ENCODE measurements at regions not wholly inside any gene's neighbourhood (a gene's known extent, or its start where the extent isn't known, plus 50 kb on each side); places are given as distances from the start of the nearest gene placed in this dataset.

DNA sequence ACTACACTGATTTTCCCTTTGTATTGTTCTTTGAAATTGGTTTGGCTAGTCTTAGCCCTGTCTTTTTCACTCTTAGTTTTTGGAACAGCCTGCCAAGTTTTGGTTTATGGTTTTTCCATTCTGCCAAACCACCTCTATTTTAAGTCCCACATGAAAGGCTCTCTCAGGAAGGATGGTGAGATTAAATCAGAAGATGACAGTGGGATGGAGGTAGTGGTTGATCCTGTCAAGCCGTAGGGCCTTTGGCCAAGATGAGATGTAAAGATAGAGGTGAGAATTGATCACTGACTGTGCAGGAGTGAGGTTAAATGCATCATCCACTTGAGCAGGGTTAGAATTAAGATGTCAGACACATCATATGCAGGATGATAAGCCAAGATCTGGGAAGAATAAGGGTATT, 948.5 kb downstream of the SLC4A3 start:
- Mint-ChIP-seq H3K27ac (no peak overlapping the region), H3K36me3 (no peaks in the 10 kb centered on the region), H3K4me3 (no peak overlapping the region), H3K27me3 (ENCODE audit: low read depth) (no peaks in the 10 kb centered on the region), H3K4me1 (no peaks in the 10 kb centered on the region), H3K9me3 (peaks cover 19% of the 10 kb centered on the region; the same call in 1 of the 2 replicates)
- ATAC-seq (no peak), DNase-seq (ENCODE audit: low spot score) (no peak)
- ChIA-PET POLR2A (no interaction called here), CTCF (no interaction called here)
- TF ChIP-seq ZNF232 (CRISPR knock-in tag; IDR thresholded peaks at IDR 0.05) (no peak), NR2C2 (CRISPR knock-in tag; IDR thresholded peaks at IDR 0.05) (no peak), PRRX2 (CRISPR knock-in tag; IDR thresholded peaks at IDR 0.05) (no peak)

GRCh38 chr2:220579452-220579851, 952.0 kb downstream of the SLC4A3 start:
- ATAC-seq (no peak), DNase-seq (ENCODE audit: low spot score) (no peak)
- H3K27ac Mint-ChIP-seq, result no peak overlapping the region
- 0 out of 2 replicates have a peak, but pooled peaks cover 12% of the 10 kb centered on the region for H3K9me3 Mint-ChIP-seq
- H3K27me3 Mint-ChIP-seq (ENCODE audit: low read depth), result no peaks in the 10 kb centered on the region
- H3K36me3 Mint-ChIP-seq, result no peaks in the 10 kb centered on the region
- ChIA-PET CTCF (no interaction called here), POLR2A (no interaction called here)
- no peak overlapping the region for H3K4me3 Mint-ChIP-seq
- TF ChIP-seq, protein P1, sequence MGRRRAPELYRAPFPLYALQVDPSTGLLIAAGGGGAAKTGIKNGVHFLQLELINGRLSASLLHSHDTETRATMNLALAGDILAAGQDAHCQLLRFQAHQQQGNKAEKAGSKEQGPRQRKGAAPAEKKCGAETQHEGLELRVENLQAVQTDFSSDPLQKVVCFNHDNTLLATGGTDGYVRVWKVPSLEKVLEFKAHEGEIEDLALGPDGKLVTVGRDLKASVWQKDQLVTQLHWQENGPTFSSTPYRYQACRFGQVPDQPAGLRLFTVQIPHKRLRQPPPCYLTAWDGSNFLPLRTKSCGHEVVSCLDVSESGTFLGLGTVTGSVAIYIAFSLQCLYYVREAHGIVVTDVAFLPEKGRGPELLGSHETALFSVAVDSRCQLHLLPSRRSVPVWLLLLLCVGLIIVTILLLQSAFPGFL (CRISPR knock-in tag; IDR thresholded peaks at IDR 0.05; ENCODE audit: borderline replicate concordance), result no peak
- TF ChIP-seq USF1 (CRISPR knock-in tag; IDR thresholded peaks at IDR 0.05), result no peak
- TF ChIP-seq, protein P2, sequence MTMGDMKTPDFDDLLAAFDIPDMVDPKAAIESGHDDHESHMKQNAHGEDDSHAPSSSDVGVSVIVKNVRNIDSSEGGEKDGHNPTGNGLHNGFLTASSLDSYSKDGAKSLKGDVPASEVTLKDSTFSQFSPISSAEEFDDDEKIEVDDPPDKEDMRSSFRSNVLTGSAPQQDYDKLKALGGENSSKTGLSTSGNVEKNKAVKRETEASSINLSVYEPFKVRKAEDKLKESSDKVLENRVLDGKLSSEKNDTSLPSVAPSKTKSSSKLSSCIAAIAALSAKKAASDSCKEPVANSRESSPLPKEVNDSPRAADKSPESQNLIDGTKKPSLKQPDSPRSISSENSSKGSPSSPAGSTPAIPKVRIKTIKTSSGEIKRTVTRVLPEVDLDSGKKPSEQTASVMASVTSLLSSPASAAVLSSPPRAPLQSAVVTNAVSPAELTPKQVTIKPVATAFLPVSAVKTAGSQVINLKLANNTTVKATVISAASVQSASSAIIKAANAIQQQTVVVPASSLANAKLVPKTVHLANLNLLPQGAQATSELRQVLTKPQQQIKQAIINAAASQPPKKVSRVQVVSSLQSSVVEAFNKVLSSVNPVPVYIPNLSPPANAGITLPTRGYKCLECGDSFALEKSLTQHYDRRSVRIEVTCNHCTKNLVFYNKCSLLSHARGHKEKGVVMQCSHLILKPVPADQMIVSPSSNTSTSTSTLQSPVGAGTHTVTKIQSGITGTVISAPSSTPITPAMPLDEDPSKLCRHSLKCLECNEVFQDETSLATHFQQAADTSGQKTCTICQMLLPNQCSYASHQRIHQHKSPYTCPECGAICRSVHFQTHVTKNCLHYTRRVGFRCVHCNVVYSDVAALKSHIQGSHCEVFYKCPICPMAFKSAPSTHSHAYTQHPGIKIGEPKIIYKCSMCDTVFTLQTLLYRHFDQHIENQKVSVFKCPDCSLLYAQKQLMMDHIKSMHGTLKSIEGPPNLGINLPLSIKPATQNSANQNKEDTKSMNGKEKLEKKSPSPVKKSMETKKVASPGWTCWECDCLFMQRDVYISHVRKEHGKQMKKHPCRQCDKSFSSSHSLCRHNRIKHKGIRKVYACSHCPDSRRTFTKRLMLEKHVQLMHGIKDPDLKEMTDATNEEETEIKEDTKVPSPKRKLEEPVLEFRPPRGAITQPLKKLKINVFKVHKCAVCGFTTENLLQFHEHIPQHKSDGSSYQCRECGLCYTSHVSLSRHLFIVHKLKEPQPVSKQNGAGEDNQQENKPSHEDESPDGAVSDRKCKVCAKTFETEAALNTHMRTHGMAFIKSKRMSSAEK (CRISPR knock-in tag; IDR thresholded peaks at IDR 0.05; ENCODE audit: borderline replicate concordance), result no peak
- no peak for TF ChIP-seq IRF2 (CRISPR knock-in tag; IDR thresholded peaks at IDR 0.05; ENCODE audit: borderline replicate concordance, low read depth)
- TF ChIP-seq ZNF317 (CRISPR knock-in tag; IDR thresholded peaks at IDR 0.05; ENCODE audit: borderline replicate concordance, low read depth), result no peak
- TF ChIP-seq, protein P3, sequence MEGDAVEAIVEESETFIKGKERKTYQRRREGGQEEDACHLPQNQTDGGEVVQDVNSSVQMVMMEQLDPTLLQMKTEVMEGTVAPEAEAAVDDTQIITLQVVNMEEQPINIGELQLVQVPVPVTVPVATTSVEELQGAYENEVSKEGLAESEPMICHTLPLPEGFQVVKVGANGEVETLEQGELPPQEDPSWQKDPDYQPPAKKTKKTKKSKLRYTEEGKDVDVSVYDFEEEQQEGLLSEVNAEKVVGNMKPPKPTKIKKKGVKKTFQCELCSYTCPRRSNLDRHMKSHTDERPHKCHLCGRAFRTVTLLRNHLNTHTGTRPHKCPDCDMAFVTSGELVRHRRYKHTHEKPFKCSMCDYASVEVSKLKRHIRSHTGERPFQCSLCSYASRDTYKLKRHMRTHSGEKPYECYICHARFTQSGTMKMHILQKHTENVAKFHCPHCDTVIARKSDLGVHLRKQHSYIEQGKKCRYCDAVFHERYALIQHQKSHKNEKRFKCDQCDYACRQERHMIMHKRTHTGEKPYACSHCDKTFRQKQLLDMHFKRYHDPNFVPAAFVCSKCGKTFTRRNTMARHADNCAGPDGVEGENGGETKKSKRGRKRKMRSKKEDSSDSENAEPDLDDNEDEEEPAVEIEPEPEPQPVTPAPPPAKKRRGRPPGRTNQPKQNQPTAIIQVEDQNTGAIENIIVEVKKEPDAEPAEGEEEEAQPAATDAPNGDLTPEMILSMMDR (IDR thresholded peaks at IDR 0.05), result no peak
- no peak for TF ChIP-seq ZNF263 (CRISPR knock-in tag; IDR thresholded peaks at IDR 0.05; ENCODE audit: low read depth)
- no peak for TF ChIP-seq FOXK1 (CRISPR knock-in tag; IDR thresholded peaks at IDR 0.05)
- TF ChIP-seq ZSCAN18 (CRISPR knock-in tag; IDR thresholded peaks at IDR 0.05), result no peak
- TF ChIP-seq IRF1 (CRISPR knock-in tag; IDR thresholded peaks at IDR 0.05), result no peak
- TF ChIP-seq NFE2L1 (CRISPR knock-in tag; IDR thresholded peaks at IDR 0.05), result no peak
- TF ChIP-seq PRRX2 (CRISPR knock-in tag; IDR thresholded peaks at IDR 0.05), result no peak
- no peak for TF ChIP-seq MYBL2 (CRISPR knock-in tag; IDR thresholded peaks at IDR 0.05)
- TF ChIP-seq TEAD1 (CRISPR knock-in tag; IDR thresholded peaks at IDR 0.05), result no peak
- no peak for TF ChIP-seq CDX4 (CRISPR knock-in tag; IDR thresholded peaks at IDR 0.05; ENCODE audit: borderline replicate concordance)
- TF ChIP-seq ZBTB43 (CRISPR knock-in tag; IDR thresholded peaks at IDR 0.05), result no peak
- no peaks in the 10 kb centered on the region for H3K4me1 Mint-ChIP-seq

All from WTC11 (cell line).